Uterus (tissue), 2 donors: ENCODE measurements at regions not wholly inside any gene's neighbourhood (a gene's known extent, or its start where the extent isn't known, plus 50 kb on each side); places are given as distances from the start of the nearest gene placed in this dataset.

Source experiments
- POLR2A ChIP-seq, 2 donors: fragments of 450-650 bp; IDR thresholded peaks; one replicate each; pipeline ENCODE4 v1.6.1; 2016; ENCODE audit warnings: antibody characterized with exemption in 2 of 2, mild to moderate bottlenecking in 1 of 2, moderate library complexity in 1 of 2
- TF ChIP-seq, protein P1 (sequence below), 4 experiments: fragments of 200-600 bp in 2 of 4; fragments of 450-650 bp in 2 of 4; sonication (generic) in 2 of 4; IDR thresholded peaks; one replicate each; pipeline ENCODE4 v1.5.1; 2016 to 2019; ENCODE audit warnings: antibody characterized with exemption in 4 of 4, mild to moderate bottlenecking in 2 of 4, moderate library complexity in 1 of 4

DNA sequence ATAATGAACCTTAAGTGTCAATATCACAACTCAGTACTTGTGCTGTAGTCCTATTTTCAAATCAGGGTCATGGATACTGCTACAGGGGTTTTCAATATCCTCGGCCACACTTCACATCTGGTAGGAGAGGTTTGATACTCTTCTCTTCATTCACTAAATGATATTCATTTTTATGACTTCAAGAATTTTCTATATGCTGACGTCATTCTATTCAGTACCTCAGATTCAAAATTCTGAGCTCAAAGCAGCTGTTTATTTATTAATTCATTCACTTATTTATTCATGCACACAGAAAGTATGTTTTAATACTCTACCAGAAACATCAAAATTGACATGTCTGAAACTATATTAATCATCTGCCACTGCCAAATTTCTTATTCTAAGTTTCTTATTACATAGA is 866.9 kb upstream of the LRRTM1 start:
- TF ChIP-seq, protein P1, sequence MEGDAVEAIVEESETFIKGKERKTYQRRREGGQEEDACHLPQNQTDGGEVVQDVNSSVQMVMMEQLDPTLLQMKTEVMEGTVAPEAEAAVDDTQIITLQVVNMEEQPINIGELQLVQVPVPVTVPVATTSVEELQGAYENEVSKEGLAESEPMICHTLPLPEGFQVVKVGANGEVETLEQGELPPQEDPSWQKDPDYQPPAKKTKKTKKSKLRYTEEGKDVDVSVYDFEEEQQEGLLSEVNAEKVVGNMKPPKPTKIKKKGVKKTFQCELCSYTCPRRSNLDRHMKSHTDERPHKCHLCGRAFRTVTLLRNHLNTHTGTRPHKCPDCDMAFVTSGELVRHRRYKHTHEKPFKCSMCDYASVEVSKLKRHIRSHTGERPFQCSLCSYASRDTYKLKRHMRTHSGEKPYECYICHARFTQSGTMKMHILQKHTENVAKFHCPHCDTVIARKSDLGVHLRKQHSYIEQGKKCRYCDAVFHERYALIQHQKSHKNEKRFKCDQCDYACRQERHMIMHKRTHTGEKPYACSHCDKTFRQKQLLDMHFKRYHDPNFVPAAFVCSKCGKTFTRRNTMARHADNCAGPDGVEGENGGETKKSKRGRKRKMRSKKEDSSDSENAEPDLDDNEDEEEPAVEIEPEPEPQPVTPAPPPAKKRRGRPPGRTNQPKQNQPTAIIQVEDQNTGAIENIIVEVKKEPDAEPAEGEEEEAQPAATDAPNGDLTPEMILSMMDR (IDR thresholded peaks at IDR 0.05), result no peak
- TF ChIP-seq POLR2A (IDR thresholded peaks at IDR 0.05), result no peak
